Natural killer cell treated with Interleukin-12 subunit alpha and Interleukin-12 subunit beta and Interleukin-15 and Interleukin-18, amount 100 ng/mL, for 72 hours (primary cell): ENCODE measurements at regions not wholly inside any gene's neighbourhood (a gene's known extent, or its start where the extent isn't known, plus 50 kb on each side); places are given as distances from the start of the nearest gene placed in this dataset.

ENCODE experiments used
- ATAC-seq, 2 donors: fragments of 150-1000 bp; cut with Tn5 transposase in 1 of 2; sonication (Bioruptor Pico), chemical (Tn5 transposase) in 1 of 2; 2 replicates each; pipeline ENCODE4 v1.10.0; 2021
- DNase-seq: peaks from one replicate; pipeline ENCODE4 v3.0.0; 2022; ENCODE audit warnings: low spot score
- H3K27ac Mint-ChIP-seq, 2 donors: 1 replicate in 1 of 2; 2 replicates in 1 of 2; pipeline ENCODE4 v1.8.0; 2022; ENCODE audit warnings: mixed read lengths in 2 of 2, mild to moderate bottlenecking in 1 of 2, moderate library complexity in 1 of 2
- H3K27me3 Mint-ChIP-seq, 2 donors: 1 replicate in 1 of 2; 2 replicates in 1 of 2; pipeline ENCODE4 v1.8.0; 2022; ENCODE audit warnings: mixed read lengths in 2 of 2
- H3K36me3 Mint-ChIP-seq: one replicate; pipeline ENCODE4 v1.8.0; 2022; ENCODE audit warnings: mixed read lengths
- H3K4me1 Mint-ChIP-seq, 2 donors: 1 replicate in 1 of 2; 2 replicates in 1 of 2; pipeline ENCODE4 v1.8.0; 2022; ENCODE audit warnings: low read depth in 2 of 2, mixed read lengths in 2 of 2, mild to moderate bottlenecking in 1 of 2
- H3K4me3 Mint-ChIP-seq: one replicate; pipeline ENCODE4 v1.8.0; 2022; ENCODE audit warnings: mixed read lengths
- H3K9me3 Mint-ChIP-seq: 2 replicates; pipeline ENCODE4 v1.8.0; 2022; ENCODE audit warnings: mixed read lengths

DNA sequence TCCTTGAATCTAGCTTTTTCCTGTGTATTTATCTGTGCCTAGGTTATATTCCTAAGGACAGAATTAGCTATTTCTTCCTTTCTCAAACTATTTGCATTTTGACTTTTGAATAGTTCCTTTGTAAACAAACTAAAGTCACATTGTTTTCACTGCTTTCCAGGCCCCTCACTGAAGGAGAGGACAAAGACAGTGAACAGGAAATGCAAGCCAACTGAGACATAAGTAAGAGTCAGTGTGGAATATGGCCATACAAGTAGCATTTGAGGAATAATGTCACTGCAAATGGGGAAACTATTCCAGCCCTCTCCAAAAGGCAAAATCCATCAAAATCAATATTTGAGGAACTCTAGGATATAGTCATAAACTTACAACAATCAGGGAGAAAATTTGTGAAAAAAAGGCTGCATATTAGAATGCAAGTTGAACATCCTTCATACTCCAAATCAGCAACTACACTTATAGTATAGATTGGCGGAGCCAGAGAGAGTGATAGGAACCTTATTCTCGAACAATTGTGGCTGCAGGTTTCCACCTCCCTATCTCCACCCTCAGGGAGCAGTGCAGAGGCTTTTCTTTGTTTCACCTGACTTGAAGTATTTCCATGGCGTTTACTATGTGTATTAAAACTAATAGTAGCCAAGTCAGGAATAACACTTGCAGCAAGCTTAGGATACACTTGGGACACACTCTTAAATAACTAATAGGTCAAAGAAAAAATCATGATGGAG, 1110.4 kb upstream of the ADGRL3 start:
- no peaks in the 10 kb centered on the region for H3K4me1 Mint-ChIP-seq
- no peak for DNase-seq
- H3K4me3 Mint-ChIP-seq, result no peak overlapping the region
- no peaks in the 10 kb centered on the region for H3K36me3 Mint-ChIP-seq
- H3K9me3 Mint-ChIP-seq, result peaks cover 19% of the 10 kb centered on the region
- H3K27me3 Mint-ChIP-seq, result no peaks in the 10 kb centered on the region
- H3K27ac Mint-ChIP-seq, result no peak overlapping the region
- ATAC-seq, result no peak

DNA sequence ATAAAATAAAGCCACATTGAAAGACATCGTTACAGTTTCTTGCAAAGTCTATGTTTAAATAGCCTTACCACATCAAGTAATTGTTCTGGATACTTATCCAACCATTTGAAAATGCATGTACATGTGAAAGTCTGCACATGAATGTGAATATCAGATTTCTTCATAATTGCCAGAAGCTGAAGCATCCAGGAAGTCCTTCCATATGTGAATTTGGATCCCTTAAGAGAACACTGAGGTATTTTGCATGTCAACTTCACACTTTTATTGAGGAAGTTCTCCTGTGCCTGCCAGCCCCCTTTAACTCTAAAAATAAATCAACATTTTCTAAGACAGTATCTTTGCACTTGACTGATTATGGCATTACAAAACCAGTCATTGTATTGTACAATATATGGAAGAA, 1103.5 kb upstream of the ADGRL3 start:
- Mint-ChIP-seq H3K27me3 (no peaks in the 10 kb centered on the region), H3K27ac (no peak overlapping the region), H3K4me3 (no peak overlapping the region), H3K4me1 (no peaks in the 10 kb centered on the region), H3K36me3 (no peaks in the 10 kb centered on the region), H3K9me3 (no peaks in the 10 kb centered on the region)
- DNase-seq (no peak), ATAC-seq (no peak)

DNA sequence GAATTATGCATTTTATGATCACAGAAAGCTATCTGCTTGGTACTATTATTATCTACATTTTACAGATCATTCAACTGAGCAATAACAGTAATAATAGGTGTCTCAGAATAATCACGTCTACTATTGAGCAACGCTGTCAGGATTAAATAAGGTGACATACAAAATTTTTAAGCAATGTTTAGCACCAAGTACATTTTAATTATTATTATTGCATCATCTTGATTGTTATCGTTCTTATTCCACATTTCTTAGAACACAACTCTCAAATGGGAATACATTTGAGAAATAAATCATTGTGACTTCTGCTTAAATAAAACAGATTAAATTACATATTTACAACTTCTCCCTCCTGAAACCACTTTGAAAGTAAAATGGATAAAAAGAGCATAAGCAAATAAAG, 1083.5 kb upstream of the ADGRL3 start:
- DNase-seq (no peak), ATAC-seq (no peak)
- Mint-ChIP-seq H3K36me3 (no peaks in the 10 kb centered on the region), H3K27me3 (no peaks in the 10 kb centered on the region), H3K9me3 (peaks cover 7% of the 10 kb centered on the region), H3K4me3 (no peak overlapping the region), H3K4me1 (no peaks in the 10 kb centered on the region), H3K27ac (no peak overlapping the region)

DNA sequence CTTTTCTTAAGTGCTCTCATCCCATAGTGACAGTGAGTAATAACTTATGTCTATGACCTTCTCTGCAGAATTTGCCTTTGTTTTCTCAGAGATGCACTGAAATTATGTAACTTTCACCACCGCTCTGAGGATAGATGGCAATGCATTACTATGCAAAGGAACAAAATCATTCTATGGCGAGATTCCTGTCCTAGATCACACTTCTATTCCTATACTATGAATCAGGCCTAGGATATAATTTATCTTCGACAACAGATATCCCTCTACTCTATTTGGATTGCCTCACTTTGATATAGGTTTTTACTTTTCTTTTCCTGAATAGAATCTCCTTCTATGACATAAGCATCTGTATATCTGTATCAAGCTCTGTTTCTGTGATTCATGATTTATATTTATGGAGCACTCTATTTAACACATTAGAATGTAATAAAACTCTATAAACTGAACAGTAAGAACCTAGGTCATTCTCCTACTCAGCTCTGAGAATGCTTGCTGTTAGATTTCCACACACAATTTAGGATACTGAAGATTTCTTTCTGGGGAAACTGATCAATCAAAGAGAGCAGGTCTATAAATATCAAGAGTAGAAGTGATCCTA, 1082.3 kb upstream of the ADGRL3 start:
- Mint-ChIP-seq H3K9me3 (peaks cover 7% of the 10 kb centered on the region), H3K36me3 (no peaks in the 10 kb centered on the region), H3K27me3 (no peaks in the 10 kb centered on the region), H3K4me1 (no peaks in the 10 kb centered on the region), H3K27ac (no peak overlapping the region), H3K4me3 (no peak overlapping the region)
- ATAC-seq (no peak), DNase-seq (no peak)

DNA sequence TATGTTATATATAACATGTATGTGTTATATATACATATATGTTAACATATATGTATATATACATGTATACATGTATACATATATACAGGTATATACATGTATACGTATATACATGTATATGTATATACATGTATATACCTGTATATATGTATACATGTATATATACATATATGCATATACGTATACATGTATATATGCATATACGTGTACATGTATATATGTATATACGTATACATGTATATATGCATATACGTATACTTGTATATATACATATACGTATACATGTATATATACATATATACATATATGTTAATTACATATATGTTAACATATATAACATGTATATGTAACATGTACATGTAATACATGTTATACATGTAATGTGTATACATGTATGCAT, 1077.3 kb upstream of the ADGRL3 start:
- Mint-ChIP-seq H3K4me1 (no peaks in the 10 kb centered on the region), H3K27me3 (no peaks in the 10 kb centered on the region), H3K9me3 (peaks cover 7% of the 10 kb centered on the region), H3K4me3 (no peak overlapping the region), H3K27ac (no peak overlapping the region), H3K36me3 (no peaks in the 10 kb centered on the region)
- DNase-seq (no peak), ATAC-seq (no peak)

DNA sequence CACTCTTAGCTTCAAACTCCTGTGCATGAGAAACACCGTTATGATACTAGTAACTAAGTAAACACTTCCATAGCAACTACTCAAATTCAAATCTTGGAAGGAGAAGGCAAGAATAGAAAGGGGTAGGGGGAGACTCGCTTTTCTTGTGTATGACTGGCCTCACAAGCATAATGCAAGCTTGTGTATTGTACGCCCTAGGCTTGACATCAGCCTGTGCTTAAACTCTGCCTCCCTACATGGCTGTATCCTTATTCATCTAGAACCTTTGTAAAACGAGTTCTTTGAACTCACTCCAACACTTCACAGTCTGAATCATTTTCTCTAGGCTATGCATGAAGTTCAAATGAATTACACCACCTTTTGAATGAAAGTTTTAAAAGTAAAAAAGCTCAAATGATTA, 1071.2 kb upstream of the ADGRL3 start:
- H3K4me3 Mint-ChIP-seq, result no peak overlapping the region
- ATAC-seq, result no peak
- H3K27me3 Mint-ChIP-seq, result no peaks in the 10 kb centered on the region
- no peak overlapping the region for H3K27ac Mint-ChIP-seq
- peaks cover 7% of the 10 kb centered on the region for H3K9me3 Mint-ChIP-seq
- H3K36me3 Mint-ChIP-seq, result no peaks in the 10 kb centered on the region
- DNase-seq, result no peak
- no peaks in the 10 kb centered on the region for H3K4me1 Mint-ChIP-seq

DNA sequence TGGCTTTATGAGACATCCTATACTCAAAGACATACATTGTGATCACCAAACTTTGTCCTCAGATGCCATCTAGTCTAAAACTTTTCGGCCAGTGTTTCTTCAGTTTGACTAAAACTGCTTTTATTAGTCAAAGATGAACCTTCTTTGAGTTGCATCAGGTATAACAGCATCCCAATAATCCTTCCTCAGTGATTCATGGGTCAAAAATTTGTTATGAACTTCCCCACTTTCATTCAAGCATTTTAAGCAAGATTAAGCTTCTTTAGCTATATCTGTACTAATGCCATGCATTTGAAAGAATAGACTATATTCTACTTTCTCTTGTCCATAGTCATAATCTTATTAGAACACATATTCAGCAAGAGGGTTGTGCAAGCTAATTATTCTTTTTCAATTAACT, 1070.4 kb upstream of the ADGRL3 start:
- Mint-ChIP-seq H3K4me1 (no peaks in the 10 kb centered on the region), H3K4me3 (no peak overlapping the region), H3K36me3 (no peaks in the 10 kb centered on the region), H3K27ac (no peak overlapping the region), H3K9me3 (peaks cover 3% of the 10 kb centered on the region), H3K27me3 (no peaks in the 10 kb centered on the region)
- ATAC-seq, result no peak
- DNase-seq, result no peak

DNA sequence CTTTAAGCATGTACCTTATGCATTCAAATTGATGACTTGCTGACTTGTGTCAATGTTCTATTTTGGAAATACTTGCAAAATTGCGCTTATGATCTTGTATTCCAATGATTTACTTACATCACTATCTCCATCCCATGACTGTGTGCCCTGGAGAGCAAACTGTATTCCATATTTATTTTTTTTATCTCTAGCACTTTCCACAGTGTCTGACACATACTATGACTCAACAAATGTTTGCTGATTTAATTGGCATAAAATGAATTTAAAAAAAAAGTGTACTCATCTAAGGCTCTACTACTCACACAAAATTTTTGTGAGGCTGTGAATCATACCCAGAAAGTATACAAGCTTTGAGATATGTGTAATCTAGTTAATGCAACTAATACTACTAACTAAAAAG, 1066.8 kb upstream of the ADGRL3 start:
- no peaks in the 10 kb centered on the region for H3K36me3 Mint-ChIP-seq
- no peak overlapping the region for H3K4me3 Mint-ChIP-seq
- H3K9me3 Mint-ChIP-seq, result no peaks in the 10 kb centered on the region
- no peaks in the 10 kb centered on the region for H3K4me1 Mint-ChIP-seq
- no peak for ATAC-seq
- H3K27me3 Mint-ChIP-seq, result no peaks in the 10 kb centered on the region
- DNase-seq, result no peak
- no peak overlapping the region for H3K27ac Mint-ChIP-seq

DNA sequence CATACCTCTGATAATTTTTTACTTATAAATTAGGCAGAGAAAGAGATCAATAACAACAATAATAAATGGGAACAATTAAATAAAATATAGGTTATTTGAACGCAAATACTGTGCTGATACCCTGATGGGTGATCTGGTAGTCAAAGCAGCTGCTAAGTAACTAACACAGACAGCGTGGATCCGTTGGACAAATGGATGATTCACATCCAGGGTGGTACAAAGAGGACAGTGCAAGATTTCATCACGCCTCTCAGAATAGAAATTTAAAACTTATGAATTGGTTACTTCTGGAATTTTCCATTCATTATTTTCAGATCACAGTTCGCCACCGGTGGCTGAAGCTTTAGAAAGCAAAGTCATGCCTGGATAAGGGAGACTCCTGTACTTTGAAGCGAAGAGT, 1066.0 kb upstream of the ADGRL3 start:
- DNase-seq (no peak), ATAC-seq (no peak)
- Mint-ChIP-seq H3K27me3 (no peaks in the 10 kb centered on the region), H3K4me1 (no peaks in the 10 kb centered on the region), H3K27ac (no peak overlapping the region), H3K9me3 (no peaks in the 10 kb centered on the region), H3K36me3 (no peaks in the 10 kb centered on the region), H3K4me3 (no peak overlapping the region)

DNA sequence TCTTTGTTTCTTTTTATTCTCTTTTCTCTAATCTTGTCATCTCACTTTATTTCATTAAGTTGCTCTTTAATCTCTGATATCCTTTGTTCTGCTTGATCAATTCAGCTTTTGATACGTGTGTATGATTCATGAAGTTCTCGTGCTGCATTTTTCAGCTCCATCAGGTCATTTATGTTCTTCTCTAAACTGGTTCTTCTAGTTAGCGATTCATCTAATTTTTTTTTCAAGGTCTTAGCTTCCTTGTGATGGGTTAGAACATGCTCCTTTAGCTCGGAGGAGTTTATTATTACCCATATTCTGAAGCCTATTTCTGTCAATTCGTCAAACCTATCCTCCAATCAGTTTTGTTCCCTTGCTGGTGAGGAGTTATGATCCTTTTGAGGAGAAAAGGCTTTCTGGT, 1045.0 kb upstream of the ADGRL3 start:
- H3K4me1 Mint-ChIP-seq, result no peaks in the 10 kb centered on the region
- ATAC-seq, result no peak
- no peak for DNase-seq
- H3K36me3 Mint-ChIP-seq, result peaks cover 21% of the 10 kb centered on the region
- no peaks in the 10 kb centered on the region for H3K27me3 Mint-ChIP-seq
- no peak overlapping the region for H3K4me3 Mint-ChIP-seq
- no peak overlapping the region for H3K27ac Mint-ChIP-seq
- H3K9me3 Mint-ChIP-seq, result peaks cover 26% of the 10 kb centered on the region

DNA sequence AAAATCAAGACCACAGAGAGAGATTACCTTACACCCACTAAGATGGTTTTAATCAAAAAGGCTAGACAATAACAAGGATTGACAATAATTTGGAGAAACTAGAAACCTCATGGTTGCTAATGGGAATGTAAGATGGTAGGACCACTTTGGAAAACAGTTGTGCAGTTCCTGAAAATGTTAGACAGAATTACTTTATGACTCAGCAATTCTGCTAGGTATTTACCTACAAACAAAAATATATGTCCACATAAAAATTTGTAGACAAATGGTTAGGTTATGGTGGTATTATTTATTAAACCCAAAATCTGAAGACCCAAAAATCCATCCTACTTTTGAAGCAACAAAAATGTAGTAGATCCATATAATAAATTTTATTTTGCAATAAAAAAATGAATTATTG, 1027.0 kb upstream of the ADGRL3 start:
- ATAC-seq, result no peak
- H3K27me3 Mint-ChIP-seq, result no peaks in the 10 kb centered on the region
- H3K4me3 Mint-ChIP-seq, result no peak overlapping the region
- peaks cover 4% of the 10 kb centered on the region for H3K9me3 Mint-ChIP-seq
- H3K36me3 Mint-ChIP-seq, result peaks cover 4% of the 10 kb centered on the region
- H3K27ac Mint-ChIP-seq, result no peak overlapping the region
- no peaks in the 10 kb centered on the region for H3K4me1 Mint-ChIP-seq
- no peak for DNase-seq

DNA sequence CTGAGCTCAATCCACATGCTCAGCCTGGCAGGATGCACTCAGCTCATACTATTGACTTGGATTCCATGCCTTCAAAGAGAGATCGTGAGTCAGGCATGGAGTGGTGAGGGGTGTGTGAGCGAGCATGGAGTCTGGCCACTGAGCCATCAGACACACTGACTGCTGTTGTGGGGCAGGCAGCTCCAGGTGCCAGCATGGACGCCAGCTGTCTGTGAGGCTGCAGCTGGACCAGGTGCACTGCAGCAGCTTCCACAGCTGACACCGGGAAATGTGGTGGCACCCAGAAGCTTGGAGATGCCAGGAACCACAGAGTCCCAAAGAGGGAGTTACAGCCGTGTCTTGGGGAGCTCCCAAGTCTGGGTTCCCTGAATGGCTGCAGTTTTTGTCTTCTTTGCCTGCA, 1026.4 kb upstream of the ADGRL3 start:
- no peak overlapping the region for H3K27ac Mint-ChIP-seq
- DNase-seq (no peak), ATAC-seq (no peak)
- H3K9me3 Mint-ChIP-seq, result peaks cover 4% of the 10 kb centered on the region
- H3K36me3 Mint-ChIP-seq, result peaks cover 4% of the 10 kb centered on the region
- H3K27me3 Mint-ChIP-seq, result no peaks in the 10 kb centered on the region
- H3K4me1 Mint-ChIP-seq, result no peaks in the 10 kb centered on the region
- H3K4me3 Mint-ChIP-seq, result no peak overlapping the region

DNA sequence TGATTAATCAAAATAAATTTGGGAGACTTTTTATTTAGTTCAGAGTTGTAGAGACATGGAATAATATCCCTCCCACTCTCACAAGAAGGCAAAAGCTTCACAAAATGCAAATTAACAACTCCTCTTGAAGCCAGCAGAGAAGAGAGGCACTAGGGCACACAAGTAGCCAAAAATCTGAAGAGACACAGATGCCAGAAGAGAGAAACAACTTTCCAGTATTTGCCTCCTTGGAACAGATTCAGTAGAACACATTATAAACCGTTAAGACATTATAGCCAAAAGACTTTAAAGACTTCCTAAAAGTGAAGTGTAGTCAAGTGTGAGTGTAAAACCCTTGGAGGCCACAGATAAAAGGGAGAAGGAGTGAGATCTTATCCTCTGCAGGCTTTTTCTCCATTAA, 1024.9 kb upstream of the ADGRL3 start:
- ATAC-seq (no peak), DNase-seq (no peak)
- Mint-ChIP-seq H3K9me3 (peaks cover 4% of the 10 kb centered on the region), H3K4me3 (no peak overlapping the region), H3K36me3 (peaks cover 4% of the 10 kb centered on the region), H3K4me1 (no peaks in the 10 kb centered on the region), H3K27me3 (no peaks in the 10 kb centered on the region), H3K27ac (no peak overlapping the region)

DNA sequence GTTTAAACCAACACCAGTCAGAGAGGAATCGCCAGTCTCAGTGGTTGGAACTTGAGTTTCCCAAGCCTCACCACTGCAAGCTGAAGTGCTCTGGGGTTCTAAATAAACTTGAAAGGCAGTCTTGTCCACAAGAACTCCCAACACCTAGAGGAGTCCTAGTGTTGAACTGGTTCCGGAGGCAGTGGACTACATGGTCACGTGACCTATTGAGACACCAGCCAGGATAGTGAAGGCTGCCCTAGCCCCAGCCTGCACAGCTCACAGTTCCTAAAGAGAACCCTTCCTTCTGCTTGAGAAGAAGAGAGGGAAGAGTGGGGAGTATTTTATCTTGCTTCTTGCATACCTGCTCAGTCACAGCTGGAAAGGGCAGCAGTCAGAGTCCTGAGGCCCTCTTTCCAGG, 1012.7 kb upstream of the ADGRL3 start:
- H3K27me3 Mint-ChIP-seq, result no peaks in the 10 kb centered on the region
- no peak for DNase-seq
- no peak for ATAC-seq
- no peak overlapping the region for H3K27ac Mint-ChIP-seq
- peaks cover 15% of the 10 kb centered on the region for H3K9me3 Mint-ChIP-seq
- no peaks in the 10 kb centered on the region for H3K4me1 Mint-ChIP-seq
- no peak overlapping the region for H3K4me3 Mint-ChIP-seq
- H3K36me3 Mint-ChIP-seq, result peaks cover 10% of the 10 kb centered on the region

DNA sequence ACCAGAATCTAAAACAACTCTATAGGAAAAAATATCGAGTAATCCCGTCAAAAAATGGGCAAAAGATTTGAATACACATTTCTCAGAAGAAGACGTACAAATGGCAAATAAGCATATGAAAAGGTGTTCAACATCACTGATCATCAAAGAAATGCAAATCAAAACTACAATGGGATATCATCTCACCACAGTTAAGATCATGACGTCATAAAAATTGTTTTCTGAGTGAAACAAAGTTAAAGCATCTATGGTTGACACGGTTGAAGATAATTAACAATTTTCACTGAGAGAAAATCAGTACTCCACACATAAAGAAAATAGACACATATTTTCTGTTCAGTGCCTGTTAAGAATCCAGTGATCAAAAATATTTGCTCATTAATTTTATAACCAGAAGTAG, 1010.8 kb upstream of the ADGRL3 start:
- Mint-ChIP-seq H3K36me3 (peaks cover 10% of the 10 kb centered on the region), H3K27me3 (no peaks in the 10 kb centered on the region), H3K4me3 (no peak overlapping the region), H3K27ac (no peak overlapping the region), H3K9me3 (peaks cover 11% of the 10 kb centered on the region), H3K4me1 (no peaks in the 10 kb centered on the region)
- no peak for ATAC-seq
- DNase-seq, result no peak
